ENCODE measurements at regions not wholly inside any gene's neighbourhood (a gene's known extent, or its start where the extent isn't known, plus 50 kb on each side); places are given as distances from the start of the nearest gene placed in this dataset.
"Not testable (repeated sequence)": the region's sequence is repeated elsewhere in the genome, so short reads cannot be mapped to it uniquely, and the experiment has no call there.

- no peak overlapping the region for H3K4me3 ChIP-seq (ENCODE audit: low read depth, low read length, poor library complexity, severe bottlenecking)
- no peaks in the 10 kb centered on the region for H3K79me2 ChIP-seq (ENCODE audit: insufficient read depth, low read depth, low read length)
- peaks cover 5% of the 10 kb centered on the region; the same call in 1 of the 2 replicates for H3K9me3 ChIP-seq (ENCODE audit: low read length)
- no peak for TF ChIP-seq CTCF (conservative IDR thresholded peaks at IDR 0.05; ENCODE audit: low read length)
- TF ChIP-seq EZH2phosphoT487 (IDR thresholded peaks at IDR 0.05; ENCODE audit: borderline replicate concordance, low read depth, low read length): no peak
- ChIA-PET POLR2A (interaction anchor here (0.5 kb wide), 1 partner anchor 1291 kb away, joined by 3 read pairs; no protein-coding TSS in a partner anchor), CTCF (ENCODE audit: unreplicated experiment) (no interaction called here)
- no peaks in the 10 kb centered on the region for H3K36me3 ChIP-seq (ENCODE audit: insufficient read depth, low read length)
- H2AFZ ChIP-seq (ENCODE audit: low read length): no peak overlapping the region
- intact Hi-C loops (cut with micrococcal nuclease; ENCODE audit: unreplicated experiment): no loop called here
- no peaks in the 10 kb centered on the region for H4K20me1 ChIP-seq (ENCODE audit: insufficient read depth, low read length)
- BruUV-seq (replicated peaks): no TSS peak
- H3K9me2 ChIP-seq (ENCODE audit: insufficient read depth, low read length): no peaks in the 10 kb centered on the region
- no peaks in the 10 kb centered on the region for H3K4me1 ChIP-seq (ENCODE audit: insufficient read depth, low read length, poor library complexity, severe bottlenecking)
- H3K4me2 ChIP-seq (ENCODE audit: low read length): no peak overlapping the region
- no peak overlapping the region for H3K27ac ChIP-seq (ENCODE audit: low read depth, low read length, poor library complexity, severe bottlenecking)
- no peak for DNase-seq (ENCODE audit: low spot score)
Observed at GRCh38 chr3:80898211-80898610, 863.2 kb downstream of the GBE1 start.

- H3K4me3 ChIP-seq (ENCODE audit: low read depth, low read length, poor library complexity, severe bottlenecking); POLR2A ChIA-PET; H3K79me2 ChIP-seq (ENCODE audit: insufficient read depth, low read depth, low read length); H3K9me2 ChIP-seq (ENCODE audit: insufficient read depth, low read length); H3K27ac ChIP-seq (ENCODE audit: low read depth, low read length, poor library complexity, severe bottlenecking); H3K4me1 ChIP-seq (ENCODE audit: insufficient read depth, low read length, poor library complexity, severe bottlenecking); CTCF ChIA-PET (ENCODE audit: unreplicated experiment); BruUV-seq (replicated peaks); H3K9me3 ChIP-seq (ENCODE audit: low read length); H2AFZ ChIP-seq (ENCODE audit: low read length); H3K4me2 ChIP-seq (ENCODE audit: low read length); intact Hi-C loops (cut with micrococcal nuclease; ENCODE audit: unreplicated experiment); DNase-seq (ENCODE audit: low spot score); H4K20me1 ChIP-seq (ENCODE audit: insufficient read depth, low read length); H3K36me3 ChIP-seq (ENCODE audit: insufficient read depth, low read length): not testable (repeated sequence)
Observed at GRCh38 chr3:80897005-80897404, 864.4 kb downstream of the GBE1 start.

- Histone ChIP-seq H3K4me1 (ENCODE audit: insufficient read depth, low read length, poor library complexity, severe bottlenecking) (no peaks in the 10 kb centered on the region), H3K4me3 (ENCODE audit: low read depth, low read length, poor library complexity, severe bottlenecking) (no peak overlapping the region), H3K4me2 (ENCODE audit: low read length) (no peak overlapping the region), H3K9me2 (ENCODE audit: insufficient read depth, low read length) (no peaks in the 10 kb centered on the region), H2AFZ (ENCODE audit: low read length) (no peak overlapping the region), H3K27ac (ENCODE audit: low read depth, low read length, poor library complexity, severe bottlenecking) (no peak overlapping the region), H3K36me3 (ENCODE audit: insufficient read depth, low read length) (no peaks in the 10 kb centered on the region), H4K20me1 (ENCODE audit: insufficient read depth, low read length) (no peaks in the 10 kb centered on the region), H3K79me2 (ENCODE audit: insufficient read depth, low read depth, low read length) (no peaks in the 10 kb centered on the region), H3K9me3 (ENCODE audit: low read length) (0 out of 2 replicates have a peak, but pooled peaks cover 5% of the 10 kb centered on the region)
- intact Hi-C loops (cut with micrococcal nuclease; ENCODE audit: unreplicated experiment): no loop called here
- CTCF ChIA-PET (ENCODE audit: unreplicated experiment): no interaction called here
- DNase-seq (ENCODE audit: low spot score): no peak
- no TSS peak for BruUV-seq (replicated peaks)
- no peak for TF ChIP-seq CTCF (conservative IDR thresholded peaks at IDR 0.05; ENCODE audit: low read length)
- TF ChIP-seq EZH2phosphoT487 (IDR thresholded peaks at IDR 0.05; ENCODE audit: borderline replicate concordance, low read depth, low read length): no peak
- POLR2A ChIA-PET: no interaction called here
Observed at GRCh38 chr3:80890571-80890970, 870.9 kb downstream of the GBE1 start.
